ENCODE measurements at regions not wholly inside any gene's neighbourhood (a gene's known extent, or its start where the extent isn't known, plus 50 kb on each side); places are given as distances from the start of the nearest gene placed in this dataset.

DNA sequence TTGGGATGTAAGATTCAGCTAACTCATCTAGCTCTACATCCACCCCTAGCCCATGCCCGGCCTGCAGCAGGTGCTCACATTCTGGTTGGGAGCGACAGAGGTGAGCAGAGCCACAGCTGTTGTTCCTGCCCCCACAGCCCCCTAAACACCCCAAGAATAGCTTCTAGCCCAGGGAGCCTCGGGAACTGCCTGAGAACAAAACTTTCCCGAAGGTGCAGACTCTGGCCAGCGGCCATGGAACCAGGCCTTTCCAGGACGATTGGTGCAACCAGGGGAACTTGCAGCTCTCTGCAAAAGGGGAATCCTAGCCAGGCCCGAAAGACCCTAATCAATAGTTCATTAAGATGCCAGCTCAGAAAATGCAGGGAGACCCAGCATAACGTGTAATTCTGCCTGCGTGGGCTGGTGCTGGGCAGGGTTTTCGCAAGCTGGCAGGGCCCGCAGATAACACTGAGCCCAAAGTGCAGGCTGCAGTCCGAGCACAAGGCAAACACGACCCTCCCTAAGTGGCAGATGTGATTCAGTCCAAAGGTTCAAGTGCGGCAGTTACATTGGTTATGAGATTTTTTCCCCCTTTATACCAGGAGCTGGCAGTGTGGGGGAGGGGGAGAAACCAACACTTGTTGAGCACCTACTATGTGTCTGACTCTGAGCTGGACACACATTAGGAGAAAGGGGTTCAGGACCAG lies 122.5 kb upstream of the MAP1LC3B2 start:
- no peak for DNase-seq
- Mint-ChIP-seq H3K27me3 (ENCODE audit: unreplicated experiment) (peaks cover 2% of the 10 kb centered on the region), H3K27ac (ENCODE audit: unreplicated experiment) (no peak overlapping the region), H3K4me1 (ENCODE audit: low read depth, unreplicated experiment) (no peaks in the 10 kb centered on the region), H3K4me3 (ENCODE audit: unreplicated experiment) (no peak overlapping the region), H3K36me3 (ENCODE audit: unreplicated experiment) (no peaks in the 10 kb centered on the region), H3K9me3 (ENCODE audit: unreplicated experiment) (no peaks in the 10 kb centered on the region)
- TF ChIP-seq CTCF (IDR thresholded peaks at IDR 0.05; ENCODE audit: partially characterized antibody, unreplicated experiment): no peak

DNA sequence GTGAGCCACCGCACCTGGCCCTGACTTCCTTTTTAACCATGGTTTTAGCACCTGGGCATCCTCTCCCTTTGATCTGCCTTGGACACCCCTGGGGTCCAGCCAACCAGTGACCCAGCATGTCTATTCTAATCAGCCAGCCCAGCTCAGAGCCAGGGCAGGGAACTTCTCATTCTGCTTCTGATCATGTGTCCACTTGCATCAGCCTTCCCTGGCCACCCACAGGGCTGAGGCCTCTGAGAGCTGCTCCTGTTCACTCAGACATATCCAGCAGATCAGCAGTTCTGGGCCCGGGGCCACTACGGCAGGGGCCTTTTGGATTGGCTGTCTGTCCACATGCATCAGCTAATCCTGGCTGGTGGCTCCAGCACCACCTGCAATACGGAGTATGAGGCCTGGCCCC lies 117.9 kb upstream of the MAP1LC3B2 start:
- no peak for DNase-seq
- Mint-ChIP-seq H3K27ac (ENCODE audit: unreplicated experiment) (no peak overlapping the region), H3K36me3 (ENCODE audit: unreplicated experiment) (no peaks in the 10 kb centered on the region), H3K4me3 (ENCODE audit: unreplicated experiment) (no peak overlapping the region), H3K9me3 (ENCODE audit: unreplicated experiment) (peaks cover 1% of the 10 kb centered on the region), H3K27me3 (ENCODE audit: unreplicated experiment) (peaks cover 2% of the 10 kb centered on the region), H3K4me1 (ENCODE audit: low read depth, unreplicated experiment) (no peaks in the 10 kb centered on the region)
- TF ChIP-seq CTCF (IDR thresholded peaks at IDR 0.05; ENCODE audit: partially characterized antibody, unreplicated experiment): no peak

GRCh38 chr12:116442304-116442703 lies 116.9 kb upstream of the MAP1LC3B2 start:
- no peaks in the 10 kb centered on the region for H3K4me1 Mint-ChIP-seq (ENCODE audit: low read depth, unreplicated experiment)
- peaks cover 1% of the 10 kb centered on the region for H3K9me3 Mint-ChIP-seq (ENCODE audit: unreplicated experiment)
- no peak for TF ChIP-seq CTCF (IDR thresholded peaks at IDR 0.05; ENCODE audit: partially characterized antibody, unreplicated experiment)
- peaks cover 5% of the 10 kb centered on the region for H3K36me3 Mint-ChIP-seq (ENCODE audit: unreplicated experiment)
- H3K27me3 Mint-ChIP-seq (ENCODE audit: unreplicated experiment): peaks cover 2% of the 10 kb centered on the region
- no peak overlapping the region for H3K4me3 Mint-ChIP-seq (ENCODE audit: unreplicated experiment)
- no peak for DNase-seq
- H3K27ac Mint-ChIP-seq (ENCODE audit: unreplicated experiment): no peak overlapping the region

- no peak overlapping the region for H3K4me3 Mint-ChIP-seq (ENCODE audit: unreplicated experiment)
- H3K9me3 Mint-ChIP-seq (ENCODE audit: unreplicated experiment): peaks cover 1% of the 10 kb centered on the region
- TF ChIP-seq CTCF (IDR thresholded peaks at IDR 0.05; ENCODE audit: partially characterized antibody, unreplicated experiment): no peak
- no peaks in the 10 kb centered on the region for H3K4me1 Mint-ChIP-seq (ENCODE audit: low read depth, unreplicated experiment)
- H3K36me3 Mint-ChIP-seq (ENCODE audit: unreplicated experiment): peaks cover 6% of the 10 kb centered on the region
- peaks cover 2% of the 10 kb centered on the region for H3K27me3 Mint-ChIP-seq (ENCODE audit: unreplicated experiment)
- H3K27ac Mint-ChIP-seq (ENCODE audit: unreplicated experiment): no peak overlapping the region
- no peak for DNase-seq
Observed at GRCh38 chr12:116442946-116443345, 116.2 kb upstream of the MAP1LC3B2 start.

DNA sequence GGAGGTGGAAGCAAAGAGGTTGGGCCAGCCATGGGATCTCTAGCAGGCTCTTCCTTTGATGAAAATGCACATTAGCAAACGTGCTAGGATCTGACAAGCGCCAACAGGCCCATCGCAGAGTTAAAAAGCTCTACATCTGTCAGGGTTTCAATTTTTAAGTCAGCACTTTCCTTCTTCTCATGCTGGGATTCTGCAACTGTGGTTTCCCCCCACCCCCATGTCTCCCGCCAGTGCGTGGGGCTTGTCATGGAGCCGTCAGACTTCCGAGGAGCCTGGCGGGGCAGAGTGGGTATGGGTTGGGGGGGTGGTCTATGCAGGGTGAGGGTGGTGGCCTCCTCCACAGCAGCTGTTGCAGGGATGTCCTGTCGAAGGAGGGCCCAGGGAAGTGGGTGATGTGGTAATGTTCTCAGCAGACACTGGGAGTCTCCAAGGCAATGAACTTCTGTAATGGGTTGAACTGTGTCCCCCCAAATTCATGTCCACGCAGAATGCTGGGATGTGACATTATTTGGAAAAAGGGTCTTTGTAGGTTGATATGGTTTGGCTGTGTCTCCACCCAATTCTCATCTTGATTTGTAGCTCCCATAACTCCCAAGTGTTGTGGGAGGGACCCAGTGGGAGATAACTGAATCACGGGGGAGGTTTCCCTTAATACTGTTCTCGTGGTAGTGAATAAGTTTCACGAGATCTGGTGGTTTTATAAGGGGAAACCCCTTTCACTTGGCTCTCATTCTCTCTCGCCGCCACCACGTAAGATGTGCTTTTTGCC lies 115.2 kb upstream of the MAP1LC3B2 start:
- Mint-ChIP-seq H3K27ac (ENCODE audit: unreplicated experiment) (no peak overlapping the region), H3K27me3 (ENCODE audit: unreplicated experiment) (peaks cover 2% of the 10 kb centered on the region), H3K9me3 (ENCODE audit: unreplicated experiment) (peaks cover 1% of the 10 kb centered on the region), H3K4me1 (ENCODE audit: low read depth, unreplicated experiment) (no peaks in the 10 kb centered on the region), H3K36me3 (ENCODE audit: unreplicated experiment) (peaks cover 6% of the 10 kb centered on the region), H3K4me3 (ENCODE audit: unreplicated experiment) (no peak overlapping the region)
- no peak for DNase-seq
- no peak for TF ChIP-seq CTCF (IDR thresholded peaks at IDR 0.05; ENCODE audit: partially characterized antibody, unreplicated experiment)

All from glutamatergic neuron (in vitro differentiated cells).